Limb (tissue), 2 donors: ENCODE measurements at regions not wholly inside any gene's neighbourhood (a gene's known extent, or its start where the extent isn't known, plus 50 kb on each side); places are given as distances from the start of the nearest gene placed in this dataset.
A peak's percentile ranks its signal among the peaks of the same experiment; 100 is the strongest.
"Not testable (repeated sequence)": the region's sequence is repeated elsewhere in the genome, so short reads cannot be mapped to it uniquely, and the experiment has no call there.

Experiments used
- DNase-seq, 2 donors: peaks; one replicate each; pipeline ENCODE4 v3.0.0-alpha.2; 2016; ENCODE audit errors: extremely low spot score in 2 of 2

DNA sequence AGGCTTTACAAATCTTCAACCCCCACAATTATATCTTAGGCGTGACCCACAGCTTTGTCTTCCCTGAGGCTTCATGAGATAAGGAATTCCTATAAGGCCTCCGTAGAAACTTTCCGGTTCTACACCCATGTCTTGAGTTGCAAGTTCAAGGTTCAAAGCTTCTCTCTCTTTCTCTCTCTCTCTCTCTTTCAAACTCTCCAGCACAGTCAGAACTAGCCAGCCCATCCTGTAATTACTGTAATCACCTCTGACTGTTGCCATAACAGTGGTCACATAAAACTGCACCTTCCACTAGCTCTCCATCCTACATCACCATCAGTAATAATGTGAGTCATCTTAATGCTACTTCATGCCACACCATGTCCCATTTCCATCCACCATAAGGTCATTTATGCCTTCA is 90.0 kb upstream of the NFASC start:
- no peak for DNase-seq

DNA sequence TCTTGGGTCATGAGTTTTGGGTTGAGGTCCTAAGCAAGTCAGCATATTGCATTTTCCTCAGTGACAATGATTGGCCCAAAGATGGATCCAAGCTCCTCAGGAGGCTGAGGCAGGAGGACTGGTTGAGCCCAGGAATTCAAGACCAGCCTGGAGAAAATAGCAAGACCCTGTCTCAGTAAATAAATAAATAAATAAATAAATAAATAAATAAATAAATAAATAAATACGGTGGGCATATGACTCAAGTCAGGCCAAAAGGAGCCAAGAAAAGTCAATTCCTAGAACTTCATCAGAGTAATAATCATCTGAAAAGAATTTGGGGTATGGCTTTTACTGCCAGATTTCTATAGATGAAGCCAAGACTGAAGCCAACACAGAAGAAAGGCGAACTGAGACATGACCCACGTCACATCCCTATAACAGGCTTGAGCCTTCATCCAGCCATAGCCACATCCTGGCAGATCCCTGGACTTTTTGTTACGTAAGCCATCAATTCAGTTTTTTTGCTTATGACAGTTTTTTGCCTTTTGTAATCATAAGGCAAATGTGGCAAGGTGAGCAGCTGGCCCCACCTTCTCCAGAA is 88.5 kb upstream of the NFASC start:
- no peak for DNase-seq

DNA sequence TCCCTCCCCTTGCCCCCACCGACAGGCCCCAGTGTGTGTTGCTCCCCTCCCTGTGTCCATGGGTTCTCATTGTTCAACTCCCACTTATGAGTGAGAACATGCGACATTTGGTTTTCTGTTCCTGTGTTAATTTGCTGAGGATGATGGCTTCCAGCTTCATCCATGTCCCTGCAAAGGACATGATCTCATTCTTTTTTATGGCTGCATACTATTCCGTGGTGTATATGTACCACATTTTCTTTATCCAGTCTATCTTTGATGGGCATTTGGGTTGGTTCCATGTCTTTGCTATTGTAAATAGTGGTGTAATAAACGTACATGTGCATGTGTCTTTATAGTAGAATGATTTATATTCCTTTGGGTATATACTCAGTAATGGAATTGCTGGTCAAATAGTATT is 85.6 kb upstream of the NFASC start:
- DNase-seq, result not testable (repeated sequence)

DNA sequence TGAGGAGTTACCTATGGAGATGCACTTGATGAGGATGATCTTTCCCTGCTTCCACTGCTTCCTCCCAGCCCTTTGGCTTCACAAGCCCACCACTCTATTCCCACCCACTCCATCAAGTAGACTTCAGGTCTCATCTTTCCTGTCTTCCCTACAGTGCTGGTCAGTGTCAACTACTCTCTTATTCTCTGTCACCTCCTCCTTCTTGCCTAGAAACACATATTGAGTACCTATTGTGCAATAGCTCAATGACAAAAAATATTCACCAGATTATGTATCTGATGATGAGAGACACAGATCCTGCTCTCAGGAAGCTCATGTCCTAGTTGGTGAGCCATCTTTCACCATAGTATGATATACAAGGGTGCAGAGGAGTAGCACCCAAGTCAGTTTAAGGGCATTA is 82.2 kb upstream of the NFASC start:
- no peak for DNase-seq

DNA sequence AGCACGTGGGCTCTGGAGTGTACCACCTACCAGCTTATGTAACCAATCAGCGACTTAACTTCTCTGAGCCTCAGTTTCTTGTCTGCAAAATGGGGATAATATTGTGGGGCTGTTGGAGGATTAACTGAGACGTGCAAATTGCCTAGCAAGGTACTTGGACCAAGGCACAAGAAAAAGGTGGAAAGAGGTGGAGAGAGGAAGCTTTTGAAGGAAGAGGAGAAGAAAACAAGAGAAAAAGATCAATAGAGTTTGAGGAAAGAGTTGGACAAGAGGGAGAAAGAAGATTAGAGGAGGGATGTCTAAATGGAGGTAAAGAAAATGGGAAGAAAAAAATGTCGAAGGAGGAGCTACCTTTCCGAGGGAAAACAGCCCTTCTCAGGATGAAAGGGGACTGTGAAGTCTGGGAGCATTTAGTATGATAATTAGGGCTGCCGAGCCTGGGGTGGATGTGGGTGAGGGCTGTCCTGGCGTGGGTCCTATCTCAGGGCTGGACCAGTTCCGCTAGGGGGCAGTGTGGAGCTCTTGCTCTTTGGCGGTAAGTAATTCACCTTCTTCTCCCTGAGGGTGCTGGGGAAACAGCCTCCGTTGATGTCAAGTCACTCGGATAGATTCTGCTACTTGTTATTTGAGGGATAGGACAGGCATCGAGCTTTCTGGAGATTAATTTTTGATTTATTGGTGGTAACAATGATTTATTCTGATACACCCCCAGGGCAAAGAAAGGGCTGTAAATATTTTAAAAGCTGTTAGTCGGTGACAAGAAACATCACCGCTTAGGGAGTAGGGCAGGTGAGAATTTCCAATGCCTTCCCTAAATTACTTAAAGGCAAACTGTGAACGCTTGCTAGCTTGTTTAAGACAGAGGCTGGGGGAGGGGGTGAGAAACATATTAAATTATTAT is 79.0 kb upstream of the NFASC start:
- peak; percentile 25 to 70 for DNase-seq

DNA sequence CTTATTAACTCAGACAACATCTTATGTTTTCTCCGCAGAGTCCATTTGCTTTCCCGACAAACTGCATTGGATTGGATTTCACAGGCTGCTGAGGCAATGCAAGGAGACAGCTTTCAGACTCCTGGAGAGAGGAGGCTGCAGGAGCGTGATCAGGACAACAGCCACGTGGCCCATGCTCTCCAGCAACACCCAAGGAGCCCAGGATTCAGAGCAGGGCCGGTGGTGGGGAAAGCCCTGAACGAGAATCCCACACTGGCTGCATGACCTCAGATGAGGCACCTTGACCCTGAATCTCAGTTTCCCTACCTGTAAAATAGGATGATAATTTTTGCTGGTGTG is 78.3 kb upstream of the NFASC start:
- DNase-seq, result no peak

DNA sequence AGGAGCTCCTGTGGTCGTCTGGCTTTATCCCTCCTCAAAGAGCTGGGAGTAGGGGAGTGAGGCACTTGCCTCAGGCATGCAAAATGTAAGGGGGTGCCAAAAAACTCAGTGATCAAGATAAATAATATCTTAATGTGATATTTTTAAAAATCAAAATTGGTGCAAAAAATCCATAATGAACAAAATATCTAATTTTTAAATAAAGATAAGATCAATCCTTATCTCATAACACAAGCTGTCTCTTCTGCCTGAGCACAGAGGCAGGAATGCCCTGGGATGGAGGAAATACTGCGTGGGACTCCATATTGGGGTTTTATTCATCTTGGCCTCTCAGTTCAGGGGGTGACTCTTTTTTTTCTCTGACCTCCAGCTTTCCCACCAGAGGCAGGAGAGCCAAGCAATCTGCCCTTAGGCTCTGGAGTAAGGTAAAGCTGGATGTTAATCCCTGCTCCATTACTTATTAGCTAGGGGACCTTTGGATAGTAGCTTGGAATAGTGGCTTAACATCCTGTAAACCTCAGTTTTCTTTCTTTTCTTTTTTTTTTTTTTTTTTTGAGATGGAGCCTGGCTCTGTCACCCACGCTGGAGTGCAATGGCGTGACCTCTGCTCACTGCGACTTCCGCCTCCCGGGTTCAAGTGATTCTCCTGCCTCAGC is 77.3 kb upstream of the NFASC start:
- DNase-seq, result no peak

DNA sequence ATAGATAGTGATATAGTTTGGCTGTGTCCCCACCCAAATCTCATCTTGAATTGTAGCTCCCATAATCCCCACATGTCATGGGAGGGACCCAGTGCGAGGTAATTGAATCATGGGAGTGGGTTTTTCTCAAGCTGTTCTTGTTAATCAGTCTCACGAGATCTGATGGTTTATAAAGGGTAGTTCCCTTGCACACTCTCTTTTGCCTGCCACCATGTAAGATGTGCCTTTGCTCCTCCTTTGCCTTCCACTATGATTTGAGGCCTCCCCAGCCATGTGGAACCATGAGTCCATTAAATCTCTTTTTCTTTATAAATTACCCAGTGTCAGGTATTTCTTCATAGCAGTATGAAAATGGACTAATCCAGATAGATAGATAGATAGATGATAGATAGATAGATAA is 73.8 kb upstream of the NFASC start:
- not testable (repeated sequence) for DNase-seq

DNA sequence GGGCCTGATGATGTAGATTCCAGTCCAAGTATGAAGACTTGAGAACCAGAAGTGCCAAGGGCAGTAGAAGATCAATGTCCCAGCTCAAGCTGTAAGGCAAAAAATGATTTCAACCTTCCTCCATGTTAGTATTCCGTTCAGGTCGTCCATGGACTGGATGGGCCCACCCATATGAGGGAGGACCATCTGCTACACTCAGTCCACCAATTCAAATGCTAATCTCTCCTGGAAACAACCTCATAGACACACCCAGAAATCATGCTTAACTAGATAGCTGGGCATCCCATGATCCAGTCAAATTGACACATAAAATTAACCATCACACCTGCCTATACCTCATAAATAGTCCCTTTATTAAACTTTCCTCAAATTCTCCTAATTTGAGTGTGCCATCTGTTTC is 73.3 kb upstream of the NFASC start:
- no peak for DNase-seq

DNA sequence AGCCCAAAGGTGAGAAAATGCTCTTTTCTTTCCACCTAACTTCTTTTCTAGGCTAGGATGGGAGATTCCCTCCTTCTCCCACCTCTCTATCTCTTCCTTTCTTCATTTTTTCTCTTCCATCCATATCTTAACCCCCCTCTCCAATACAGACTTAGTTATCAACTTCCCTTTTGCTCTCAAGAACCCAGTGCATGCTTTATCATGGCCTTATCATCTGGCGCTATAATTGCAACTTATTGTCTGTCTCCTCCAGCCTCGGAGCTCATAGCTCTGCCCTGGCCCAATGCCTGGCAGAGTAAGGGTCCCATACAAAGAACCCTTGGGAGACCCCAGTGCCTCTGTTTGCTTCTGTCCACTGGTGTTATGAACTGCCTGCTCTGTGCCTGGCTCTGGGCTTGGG is 71.0 kb upstream of the NFASC start:
- no peak for DNase-seq

DNA sequence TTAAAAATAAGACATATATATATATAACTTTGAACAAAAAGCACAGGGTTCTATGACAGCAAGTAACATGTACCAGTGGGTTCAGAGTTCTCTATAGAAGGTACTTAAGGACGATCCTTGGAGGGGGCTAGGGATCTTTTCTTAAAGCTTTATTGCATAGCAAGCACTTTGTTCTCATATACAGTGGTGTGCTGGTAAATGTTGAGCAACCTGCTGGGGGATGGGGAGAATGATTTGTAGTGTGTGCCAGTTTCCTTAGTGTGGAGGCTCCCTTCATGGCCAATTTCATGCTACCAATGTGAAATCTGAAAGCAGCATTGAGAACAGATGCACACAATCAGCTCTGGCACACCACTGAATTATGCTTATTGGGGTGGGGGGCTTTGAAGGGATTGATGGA is 69.5 kb upstream of the NFASC start:
- DNase-seq, result no peak

DNA sequence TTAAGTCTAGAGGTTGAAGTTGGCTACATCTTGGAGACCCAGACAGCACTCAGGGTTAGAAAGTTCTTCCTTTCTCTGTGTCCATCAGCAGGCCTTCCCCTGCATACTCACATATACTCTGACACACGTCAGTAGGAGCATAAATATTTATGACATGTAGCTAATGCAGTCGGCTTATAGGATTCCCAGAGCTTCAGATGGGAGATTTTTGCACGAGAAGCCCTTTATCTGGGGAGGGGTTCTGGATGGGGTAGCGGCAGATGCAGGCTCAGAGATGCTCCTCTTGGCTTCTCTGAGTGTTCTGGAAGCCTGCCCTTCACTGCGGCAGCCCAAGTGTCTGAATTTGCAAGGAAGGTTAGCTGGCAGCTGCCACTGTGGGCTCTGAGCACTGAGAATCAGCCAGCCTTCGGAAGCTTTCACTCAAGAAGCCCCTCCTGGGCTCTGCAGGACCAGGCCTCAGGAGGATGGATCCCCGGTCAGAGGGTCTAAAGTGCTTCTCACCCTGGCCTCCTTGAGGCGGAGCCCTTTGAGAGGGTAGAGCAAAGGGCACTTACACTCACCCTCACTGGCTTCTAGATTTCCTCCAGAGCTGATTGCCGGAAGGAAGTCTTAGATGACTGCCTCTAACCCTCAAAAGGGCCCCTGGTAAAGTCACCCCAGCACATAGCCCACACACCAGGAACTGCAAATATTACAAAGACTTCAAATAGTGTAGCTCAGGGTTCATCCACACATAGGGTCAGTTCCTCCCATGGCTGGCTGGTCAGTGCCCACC is 68.1 kb upstream of the NFASC start:
- no peak for DNase-seq

DNA sequence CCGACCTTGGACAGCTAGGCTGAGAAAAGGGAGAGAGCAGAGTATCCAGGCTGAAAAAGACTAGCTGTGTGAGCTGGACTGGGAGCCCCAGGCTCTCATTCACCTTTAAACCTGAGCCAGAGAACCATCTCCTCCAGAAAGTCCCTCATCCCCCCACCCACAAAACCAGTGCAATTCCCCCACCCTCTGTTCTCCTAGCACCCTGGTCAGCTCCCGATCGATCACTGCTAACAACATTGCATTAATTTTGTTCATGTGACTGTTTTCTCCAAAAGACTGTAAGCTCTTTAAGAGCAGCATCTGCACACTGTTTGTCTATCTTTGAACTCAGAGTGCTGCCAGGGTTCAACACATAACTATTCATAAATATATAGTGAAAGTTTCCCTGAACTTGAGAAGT is 67.1 kb upstream of the NFASC start:
- no peak for DNase-seq

DNA sequence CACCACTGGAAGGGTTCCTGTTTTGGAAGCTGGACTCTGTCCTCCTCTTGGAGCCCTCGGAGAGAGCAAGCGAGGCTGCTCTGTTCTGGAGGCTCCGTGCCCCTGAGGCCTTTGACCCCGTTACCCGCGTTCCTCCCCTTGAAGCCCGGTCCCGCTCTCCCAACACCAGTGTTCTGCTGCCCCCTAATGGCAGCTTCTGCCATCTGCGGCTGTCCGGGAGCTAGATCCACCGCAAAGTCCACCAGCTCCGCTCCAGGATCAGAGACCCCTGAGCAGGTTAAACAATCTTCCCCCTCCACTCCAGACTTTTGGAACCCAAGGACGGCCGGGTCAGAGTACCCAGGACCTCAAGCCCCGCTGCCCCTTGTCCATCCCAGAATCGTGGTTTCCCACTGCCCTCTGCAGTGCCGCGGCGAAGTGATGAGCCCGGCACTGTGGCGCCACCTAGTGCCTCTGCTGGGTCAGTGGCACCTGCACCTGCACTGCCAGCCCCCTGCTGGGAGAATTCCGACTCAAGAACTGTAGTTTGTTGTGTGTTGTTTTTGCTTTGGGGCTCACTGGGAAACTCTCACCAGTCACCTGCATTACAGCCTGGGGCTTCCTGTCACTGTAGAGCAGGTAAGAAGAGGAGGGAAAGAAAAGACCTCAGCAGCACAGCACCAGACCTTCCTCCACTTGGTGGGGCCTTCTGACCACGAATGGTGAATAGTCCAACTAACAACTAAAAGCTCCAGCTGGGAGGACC is 63.5 kb upstream of the NFASC start:
- peak; percentile 82 to 92 for DNase-seq

DNA sequence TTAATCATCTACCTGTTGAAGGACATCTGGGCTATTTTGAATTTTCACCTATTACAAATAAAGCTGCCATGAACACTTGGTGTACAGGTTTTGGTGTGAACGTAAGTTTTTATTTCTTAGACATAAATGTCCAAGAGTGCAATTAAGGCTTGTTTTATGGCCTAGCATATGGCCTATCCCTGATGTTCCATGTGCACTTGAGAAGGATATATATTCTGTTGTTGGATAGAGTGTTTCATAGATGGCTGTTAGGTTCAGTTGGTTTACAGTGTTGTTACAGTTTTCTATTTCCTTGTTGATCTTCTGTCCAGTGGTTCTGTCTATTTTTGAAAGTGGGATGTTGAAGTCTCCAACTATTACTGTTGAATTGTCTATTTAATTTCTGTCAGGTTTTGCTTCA is 61.2 kb upstream of the NFASC start:
- no peak for DNase-seq

DNA sequence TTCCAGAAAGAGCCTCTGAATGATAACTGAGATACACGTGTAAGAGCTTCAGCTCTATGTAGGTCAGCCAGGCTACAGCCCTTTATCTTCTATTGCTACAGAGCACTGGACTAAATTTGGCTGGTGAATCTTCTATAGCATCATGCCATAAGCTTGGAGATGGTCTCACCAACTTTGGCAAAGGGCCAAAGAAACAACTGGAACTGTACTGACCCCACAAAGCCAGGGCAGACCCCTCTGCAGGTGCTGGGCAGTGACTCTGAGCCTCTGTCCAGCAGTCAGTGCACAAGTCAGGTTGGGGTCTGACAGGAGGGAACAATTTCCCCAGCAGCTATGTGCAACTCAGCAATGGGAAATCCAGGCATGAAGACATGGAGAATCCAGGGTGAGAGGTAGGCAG is 57.8 kb upstream of the NFASC start:
- DNase-seq, result no peak

DNA sequence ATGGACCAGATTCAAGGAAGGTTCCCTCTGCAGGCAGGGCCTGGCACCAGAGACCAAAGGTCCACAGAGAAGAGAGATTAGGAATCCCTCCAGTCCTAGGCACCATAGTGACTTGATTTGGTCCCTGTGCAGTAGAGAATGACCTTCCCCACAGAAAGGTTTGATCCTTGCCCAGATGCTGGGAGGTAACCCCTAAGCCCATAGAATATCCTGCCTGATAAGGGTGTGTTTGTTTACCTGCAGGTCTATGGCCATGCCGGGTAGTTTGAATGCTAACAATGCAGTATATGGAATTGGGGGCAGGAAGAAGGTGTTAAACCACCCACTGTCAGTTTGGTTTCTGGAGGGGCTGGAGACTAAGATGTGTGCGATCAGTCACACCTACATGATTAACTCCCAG is 57.1 kb upstream of the NFASC start:
- DNase-seq, result no peak

DNA sequence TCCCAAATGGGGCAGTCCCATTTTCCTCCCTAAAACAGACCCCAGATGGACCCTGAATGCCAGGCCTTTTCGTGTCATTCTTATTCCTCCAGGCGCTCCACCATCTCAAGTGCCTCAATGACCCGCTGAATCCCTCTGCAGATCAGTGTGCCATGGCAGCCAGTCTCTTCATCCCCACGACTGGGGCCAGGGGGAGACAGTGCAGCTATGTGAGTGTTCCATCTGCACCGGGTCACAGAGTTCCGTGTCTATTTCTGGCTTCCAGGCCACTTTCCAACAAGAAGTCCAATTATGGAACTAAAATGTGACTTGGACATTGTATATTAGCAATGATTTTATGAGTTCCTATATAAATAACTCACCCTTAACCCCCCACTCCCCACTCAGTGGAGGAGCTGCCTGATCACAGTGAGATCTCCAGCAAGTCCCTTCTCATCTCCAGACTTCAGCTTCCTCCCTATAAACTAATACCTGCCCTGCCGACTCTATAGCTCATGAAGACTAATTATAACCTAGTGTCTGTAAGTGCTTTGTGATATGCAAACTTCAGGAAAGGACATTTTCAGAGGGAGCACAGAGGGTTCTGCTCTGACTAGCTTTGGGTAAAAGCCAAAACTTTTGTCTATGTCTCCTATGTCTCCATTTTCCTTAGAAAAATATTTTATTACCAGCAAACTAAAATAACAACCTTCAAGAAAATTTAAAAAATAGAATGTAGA is 56.3 kb upstream of the NFASC start:
- DNase-seq, result no peak

DNA sequence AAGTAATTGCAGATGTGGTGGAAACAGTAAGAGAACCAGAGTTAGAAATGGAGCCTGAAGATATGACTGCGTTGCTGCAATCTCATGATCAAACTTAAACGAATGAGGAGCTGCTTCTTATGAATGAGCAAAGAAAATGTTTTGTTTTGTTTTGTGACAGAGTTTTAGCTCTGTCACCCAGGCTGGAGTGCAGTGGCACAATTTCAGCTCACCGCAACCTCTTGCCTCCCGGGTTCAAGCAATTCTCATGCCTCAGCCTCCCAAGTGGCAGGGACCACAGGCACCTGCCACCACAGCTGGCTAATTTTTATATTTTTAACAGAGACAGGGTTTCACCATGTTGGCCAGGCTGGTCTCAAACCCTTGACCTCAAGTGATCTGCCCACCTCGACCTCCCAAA is 53.3 kb upstream of the NFASC start:
- DNase-seq, result no peak

DNA sequence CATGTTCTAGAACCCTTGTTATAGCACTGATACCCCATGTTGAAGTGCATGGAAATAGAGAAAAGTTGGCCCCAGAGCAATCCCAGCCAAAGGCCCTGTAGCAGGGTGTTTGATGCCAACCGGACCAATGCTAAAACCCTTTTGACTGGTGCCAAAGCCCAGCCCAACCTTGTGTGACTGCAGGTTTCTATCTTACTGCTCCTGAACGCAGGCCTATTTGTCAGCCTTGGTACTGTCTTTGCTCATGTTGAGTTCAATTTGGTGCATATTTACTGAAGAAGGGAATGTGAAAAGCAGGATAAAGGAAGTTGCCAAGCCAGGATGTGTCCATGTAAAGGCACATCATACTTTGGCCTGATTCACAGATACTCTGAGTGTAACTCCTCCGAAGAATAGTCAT is 51.7 kb upstream of the NFASC start:
- DNase-seq, result no peak

DNA sequence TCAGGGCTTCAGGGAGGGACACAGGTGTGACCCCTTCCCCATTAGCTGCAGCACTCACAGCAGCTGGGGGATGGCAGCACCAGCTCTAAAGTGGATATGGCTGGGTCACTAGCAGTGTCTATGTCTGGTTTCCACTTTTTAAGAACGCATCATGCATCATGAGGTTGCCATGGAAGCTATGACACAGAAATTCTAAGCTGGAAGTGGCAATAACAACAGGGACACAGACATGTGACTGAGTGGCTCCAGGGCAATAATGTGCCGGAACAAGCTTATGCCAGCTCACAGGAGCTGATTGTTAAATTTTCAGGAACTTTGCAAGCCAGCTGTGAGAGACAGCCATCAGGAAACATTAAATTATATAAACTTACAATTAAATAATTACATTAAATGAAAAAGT is 51.2 kb upstream of the NFASC start:
- no peak for DNase-seq
